GM12891 (cell line): ENCODE measurements at regions not wholly inside any gene's neighbourhood (a gene's known extent, or its start where the extent isn't known, plus 50 kb on each side); places are given as distances from the start of the nearest gene placed in this dataset.

Experiments used
- POLR2A ChIP-seq: IDR thresholded peaks from 2 replicates; pipeline ENCODE4 v1.6.1; 2011; ENCODE audit warnings: low read depth, low read length, control low read depth
- POLR2AphosphoS5 ChIP-seq: IDR thresholded peaks from 2 replicates; pipeline ENCODE4 v1.6.1; 2011; ENCODE audit warnings: low read depth, low read length, control low read depth

GRCh38 chr9:73805853-73806458 lies 654.3 kb downstream of the ANXA1 start:
- no peak for TF ChIP-seq POLR2AphosphoS5
- no peak for TF ChIP-seq POLR2A
